HG03565 (cell line): ENCODE measurements at regions not wholly inside any gene's neighbourhood (a gene's known extent, or its start where the extent isn't known, plus 50 kb on each side); places are given as distances from the start of the nearest gene placed in this dataset.

Experiments
- ATAC-seq: cut with Tn5 transposase; IDR thresholded peaks from one replicate; pipeline ENCODE4 v1.9.1; 2021; ENCODE audit warnings: mild to moderate bottlenecking, moderate library complexity; ENCODE audit not compliant: unreplicated experiment

- ATAC-seq = no peak
Measured at GRCh38 chr5:159737263-159737662, 179.0 kb upstream of the ADRA1B start.

GRCh38 chr5:159741829-159742322 lies 174.4 kb upstream of the ADRA1B start:
- ATAC-seq = no peak

- no peak for ATAC-seq
Measured at GRCh38 chr5:159743234-159743633, 173.0 kb upstream of the ADRA1B start.

- ATAC-seq = no peak
Measured at GRCh38 chr5:159746707-159747106, 169.6 kb upstream of the ADRA1B start.

GRCh38 chr5:159749146-159749545 lies 167.1 kb upstream of the ADRA1B start:
- ATAC-seq = no peak

GRCh38 chr5:159750226-159750625 lies 166.1 kb upstream of the ADRA1B start:
- no peak for ATAC-seq

GRCh38 chr5:159751459-159751858 lies 164.8 kb upstream of the ADRA1B start:
- no peak for ATAC-seq

GRCh38 chr5:159752622-159753275 lies 163.5 kb upstream of the ADRA1B start:
- ATAC-seq = no peak

GRCh38 chr5:159758189-159758588 lies 158.1 kb upstream of the ADRA1B start:
- no peak for ATAC-seq

- ATAC-seq = no peak
Measured at GRCh38 chr5:159759791-159760290, 156.4 kb upstream of the ADRA1B start.

- ATAC-seq = no peak
Measured at GRCh38 chr5:159762921-159763320, 153.4 kb upstream of the ADRA1B start.

- ATAC-seq = no peak
Measured at GRCh38 chr5:159763562-159763961, 152.7 kb upstream of the ADRA1B start.

GRCh38 chr5:159764283-159765134 lies 151.8 kb upstream of the ADRA1B start:
- no peak for ATAC-seq

- ATAC-seq = no peak
Measured at GRCh38 chr5:159765135-159765433, 151.2 kb upstream of the ADRA1B start.

- ATAC-seq = no peak
Measured at GRCh38 chr5:159765760-159766517, 150.3 kb upstream of the ADRA1B start.

- no peak for ATAC-seq
Measured at GRCh38 chr5:159768243-159768642, 148.0 kb upstream of the ADRA1B start.

GRCh38 chr5:159772698-159773061 lies 143.6 kb upstream of the ADRA1B start:
- ATAC-seq = no peak

GRCh38 chr5:159773062-159773924 lies 143.0 kb upstream of the ADRA1B start:
- ATAC-seq = peak; percentile 85

GRCh38 chr5:159774476-159775031 lies 141.7 kb upstream of the ADRA1B start:
- ATAC-seq = no peak

- no peak for ATAC-seq
Measured at GRCh38 chr5:159775890-159776289, 140.4 kb upstream of the ADRA1B start.
